ENCODE measurements at regions not wholly inside any gene's neighbourhood (a gene's known extent, or its start where the extent isn't known, plus 50 kb on each side); places are given as distances from the start of the nearest gene placed in this dataset.

DNA sequence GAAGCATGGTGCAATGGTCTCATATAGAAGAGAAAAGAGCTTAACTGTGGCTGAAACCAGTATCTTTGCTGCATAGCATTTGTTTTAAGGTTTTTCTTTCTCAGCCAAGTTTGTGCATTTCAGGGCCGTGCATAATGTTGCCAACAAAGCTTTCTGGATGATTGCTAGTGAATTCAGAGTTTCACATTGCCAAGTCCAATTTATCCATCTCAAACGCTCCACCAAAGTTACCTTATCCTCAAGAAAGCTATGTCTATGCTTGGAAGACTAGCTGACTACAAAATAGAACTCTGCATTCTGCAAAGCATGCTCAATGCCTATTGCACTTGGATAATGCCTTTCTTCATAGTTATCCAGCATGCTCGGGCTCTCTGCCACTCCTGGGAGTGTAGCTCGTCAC, 535.8 kb upstream of the SGCG start:
- no peak for TF ChIP-seq POLR2A (IDR thresholded peaks at IDR 0.05)
- TF ChIP-seq, protein P1, sequence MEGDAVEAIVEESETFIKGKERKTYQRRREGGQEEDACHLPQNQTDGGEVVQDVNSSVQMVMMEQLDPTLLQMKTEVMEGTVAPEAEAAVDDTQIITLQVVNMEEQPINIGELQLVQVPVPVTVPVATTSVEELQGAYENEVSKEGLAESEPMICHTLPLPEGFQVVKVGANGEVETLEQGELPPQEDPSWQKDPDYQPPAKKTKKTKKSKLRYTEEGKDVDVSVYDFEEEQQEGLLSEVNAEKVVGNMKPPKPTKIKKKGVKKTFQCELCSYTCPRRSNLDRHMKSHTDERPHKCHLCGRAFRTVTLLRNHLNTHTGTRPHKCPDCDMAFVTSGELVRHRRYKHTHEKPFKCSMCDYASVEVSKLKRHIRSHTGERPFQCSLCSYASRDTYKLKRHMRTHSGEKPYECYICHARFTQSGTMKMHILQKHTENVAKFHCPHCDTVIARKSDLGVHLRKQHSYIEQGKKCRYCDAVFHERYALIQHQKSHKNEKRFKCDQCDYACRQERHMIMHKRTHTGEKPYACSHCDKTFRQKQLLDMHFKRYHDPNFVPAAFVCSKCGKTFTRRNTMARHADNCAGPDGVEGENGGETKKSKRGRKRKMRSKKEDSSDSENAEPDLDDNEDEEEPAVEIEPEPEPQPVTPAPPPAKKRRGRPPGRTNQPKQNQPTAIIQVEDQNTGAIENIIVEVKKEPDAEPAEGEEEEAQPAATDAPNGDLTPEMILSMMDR (IDR thresholded peaks at IDR 0.05): no peak
- no peak overlapping the region for H3K4me3 ChIP-seq
- no peak for DNase-seq

DNA sequence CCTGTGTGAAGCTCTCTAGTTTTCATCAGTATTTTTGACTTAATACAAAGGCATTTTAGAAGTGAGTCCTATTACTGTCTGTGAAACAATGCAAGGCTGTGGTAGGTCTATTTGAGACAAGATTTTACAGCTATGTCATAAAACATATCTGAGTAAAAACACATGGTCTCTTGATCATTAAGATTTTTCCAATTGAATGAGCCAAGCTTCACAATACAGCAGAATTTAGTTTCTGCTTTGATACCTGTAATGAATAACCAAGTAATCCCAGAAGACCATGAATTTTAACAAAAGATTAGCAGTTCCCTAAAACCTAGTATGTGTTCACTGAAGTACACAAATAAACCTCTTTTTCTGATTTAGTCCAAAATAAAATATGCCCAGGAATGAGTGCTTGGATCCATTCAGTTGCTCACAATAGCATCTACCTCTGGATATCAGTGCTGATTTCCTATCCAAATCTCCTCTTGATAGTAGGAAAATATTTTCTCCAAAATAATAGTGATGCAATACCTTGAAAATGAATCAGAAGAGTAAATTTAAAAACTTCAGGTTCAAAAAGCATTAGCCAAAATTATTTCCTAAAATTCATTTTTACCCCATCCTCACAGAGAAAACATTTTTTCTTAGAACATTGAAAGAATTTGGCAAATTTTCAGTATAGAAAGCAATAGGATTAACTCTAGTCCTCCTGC, 533.5 kb upstream of the SGCG start:
- DNase-seq: no peak
- Histone ChIP-seq H3K27me3 (no peaks in the 10 kb centered on the region), H3K27ac (no peak overlapping the region), H3K9me3 (no peaks in the 10 kb centered on the region), H3K4me3 (no peak overlapping the region), H3K36me3 (no peaks in the 10 kb centered on the region), H3K4me1 (no peaks in the 10 kb centered on the region)
- TF ChIP-seq, protein P1 (IDR thresholded peaks at IDR 0.05): no peak
- no peak for TF ChIP-seq POLR2A (IDR thresholded peaks at IDR 0.05)

More for the DNA sequence above, 535.8 kb upstream of the SGCG start:
- no peaks in the 10 kb centered on the region for H3K4me1 ChIP-seq
- no peaks in the 10 kb centered on the region for H3K27me3 ChIP-seq
- H3K9me3 ChIP-seq: no peaks in the 10 kb centered on the region
- no peak overlapping the region for H3K27ac ChIP-seq
- H3K36me3 ChIP-seq: no peaks in the 10 kb centered on the region

GRCh38 chr13:22648320-22648801, 532.4 kb upstream of the SGCG start:
- H3K27ac ChIP-seq: no peak overlapping the region
- no peaks in the 10 kb centered on the region for H3K27me3 ChIP-seq
- H3K9me3 ChIP-seq: no peaks in the 10 kb centered on the region
- H3K4me3 ChIP-seq: no peak overlapping the region
- TF ChIP-seq, protein P1 (IDR thresholded peaks at IDR 0.05): no peak
- no peak for TF ChIP-seq POLR2A (IDR thresholded peaks at IDR 0.05)
- no peaks in the 10 kb centered on the region for H3K36me3 ChIP-seq
- H3K4me1 ChIP-seq: no peaks in the 10 kb centered on the region
- no peak for DNase-seq

- H3K27ac ChIP-seq: no peak overlapping the region
- no peaks in the 10 kb centered on the region for H3K36me3 ChIP-seq
- TF ChIP-seq, protein P1 (IDR thresholded peaks at IDR 0.05): no peak
- TF ChIP-seq POLR2A (IDR thresholded peaks at IDR 0.05): no peak
These were observed 528.0 kb upstream of the SGCG start for GRCh38 chr13:22652796-22653195.

DNA sequence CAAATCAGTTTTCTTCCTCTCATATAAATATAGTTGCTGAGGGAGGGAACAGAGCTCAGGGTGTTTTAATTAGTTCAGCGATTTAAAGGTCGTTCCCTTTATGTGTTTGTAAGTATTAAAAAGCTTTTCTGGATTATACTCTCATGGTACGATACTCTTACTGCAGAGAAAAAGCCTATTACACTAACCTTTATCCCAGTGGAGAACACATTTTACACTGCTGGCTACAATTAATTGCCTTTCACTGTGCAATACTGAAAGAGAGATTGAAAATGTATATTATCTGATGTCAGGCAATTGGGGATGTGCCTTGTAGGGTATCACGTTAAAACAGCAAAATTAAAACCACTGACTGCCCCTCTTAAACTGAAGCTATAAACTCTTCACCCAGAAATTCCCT, 526.9 kb upstream of the SGCG start:
- H3K27me3 ChIP-seq: no peaks in the 10 kb centered on the region
- H3K36me3 ChIP-seq: no peaks in the 10 kb centered on the region
- H3K4me1 ChIP-seq: no peaks in the 10 kb centered on the region
- no peak overlapping the region for H3K4me3 ChIP-seq
- H3K27ac ChIP-seq: no peak overlapping the region
- no peak for TF ChIP-seq POLR2A (IDR thresholded peaks at IDR 0.05)
- TF ChIP-seq, protein P1 (IDR thresholded peaks at IDR 0.05): no peak
- DNase-seq: no peak
- H3K9me3 ChIP-seq: no peaks in the 10 kb centered on the region

More at GRCh38 chr13:22652796-22653195, 528.0 kb upstream of the SGCG start:
- DNase-seq: no peak
- H3K9me3 ChIP-seq: no peaks in the 10 kb centered on the region
- no peaks in the 10 kb centered on the region for H3K4me1 ChIP-seq
- H3K4me3 ChIP-seq: no peak overlapping the region
- no peaks in the 10 kb centered on the region for H3K27me3 ChIP-seq
